GM23248 (cell line): ENCODE measurements at regions not wholly inside any gene's neighbourhood (a gene's known extent, or its start where the extent isn't known, plus 50 kb on each side); places are given as distances from the start of the nearest gene placed in this dataset.

ENCODE experiments used
- DNase-seq: peaks from one replicate; pipeline ENCODE4 v3.0.0-alpha.2; 2015
- H2AFZ ChIP-seq: fragments of 200-600 bp; sonication (generic); 2 replicates; pipeline ENCODE4 v1.6.1; 2016; ENCODE audit warnings: antibody characterized with exemption
- H3F3A ChIP-seq: fragments of 200-600 bp; sonication (generic); 2 replicates; pipeline ENCODE4 v1.6.1; 2016; ENCODE audit warnings: mild to moderate bottlenecking, antibody characterized with exemption, mixed run types; ENCODE audit not compliant: insufficient read depth
- H3K27ac ChIP-seq: fragments of 200-600 bp; sonication (generic); 2 replicates; pipeline ENCODE4 v1.5.1; 2016; ENCODE audit warnings: mild to moderate bottlenecking
- H3K27me3 ChIP-seq: fragments of 200-600 bp; sonication (generic); replicated peaks from 2 replicates; pipeline ENCODE4 v1.6.1; 2016; ENCODE audit warnings: mild to moderate bottlenecking; ENCODE audit not compliant: insufficient read depth
- H3K36me3 ChIP-seq: fragments of 200-600 bp; sonication (generic); 2 replicates; pipeline ENCODE4 v1.6.1; 2016; ENCODE audit warnings: low read depth, mild to moderate bottlenecking
- H3K4me1 ChIP-seq: fragments of 200-600 bp; sonication (generic); 2 replicates; pipeline ENCODE4 v1.6.1; 2016; ENCODE audit warnings: mild to moderate bottlenecking; ENCODE audit not compliant: insufficient read depth
- H3K4me2 ChIP-seq: fragments of 200-600 bp; sonication (generic); one replicate; pipeline ENCODE4 v1.6.1; 2016; ENCODE audit warnings: mild to moderate bottlenecking; ENCODE audit not compliant: unreplicated experiment
- H3K4me3 ChIP-seq: fragments of 200-600 bp; sonication (generic); 2 replicates; pipeline ENCODE4 v1.5.1; 2016; ENCODE audit warnings: mild to moderate bottlenecking
- H3K79me2 ChIP-seq: fragments of 200-600 bp; sonication (generic); 2 replicates; pipeline ENCODE4 v1.6.1; 2016; ENCODE audit warnings: mild to moderate bottlenecking; ENCODE audit not compliant: insufficient read depth
- H3K9ac ChIP-seq: fragments of 200-600 bp; sonication (generic); 2 replicates; pipeline ENCODE4 v1.6.1; 2016; ENCODE audit warnings: mild to moderate bottlenecking
- H3K9me2 ChIP-seq: fragments of 200-600 bp; sonication (generic); 2 replicates; pipeline ENCODE4 v1.6.1; 2016; ENCODE audit warnings: mixed run types, mild to moderate bottlenecking, moderate library complexity; ENCODE audit not compliant: insufficient read depth
- H3K9me3 ChIP-seq: fragments of 200-600 bp; sonication (generic); one replicate; pipeline ENCODE4 v1.6.1; 2017; ENCODE audit warnings: low read depth
- H4K20me1 ChIP-seq: fragments of 200-600 bp; sonication (generic); 2 replicates; pipeline ENCODE4 v1.6.0; 2016; ENCODE audit not compliant: insufficient read depth
- EZH2 ChIP-seq: fragments of 200-600 bp; sonication (generic); IDR thresholded peaks from 2 replicates; pipeline ENCODE4 v1.6.1; 2018; ENCODE audit warnings: antibody characterized with exemption, mild to moderate bottlenecking; ENCODE audit not compliant: insufficient read depth, poor library complexity, severe bottlenecking
- EZH2phosphoT487 ChIP-seq: fragments of 200-600 bp; sonication (generic); IDR thresholded peaks from 2 replicates; pipeline ENCODE4 v1.6.1; 2018; ENCODE audit warnings: antibody characterized with exemption, moderate library complexity, mild to moderate bottlenecking, low read depth; ENCODE audit not compliant: insufficient read depth
- WGBS, 2 experiments: methylation state at CpG; one replicate each; pipeline ENCODE4 v1.1.6; 2015 to 2017; ENCODE audit warnings: low lambda C conversion rate in 2 of 2, low coverage in 1 of 2; ENCODE audit errors: missing lambda C conversion rate in 2 of 2; 5-methylcytosine and 5-hydroxymethylcytosine counted together
- in situ Hi-C: fragments of 300-500 bp; cut with MboI; formaldehyde crosslinking; loops from 2 replicates; pipeline ENCODE4 v1.15.0; 2020

GRCh38 chr18:7360606-7361170 lies 129.8 kb downstream of the LRRC30 start:
- no peak overlapping the region for H3K4me3 ChIP-seq
- no peak overlapping the region for H3K4me2 ChIP-seq
- H3K4me1 ChIP-seq: no peaks in the 10 kb centered on the region
- H3K27me3 ChIP-seq: no peaks in the 10 kb centered on the region
- no peaks in the 10 kb centered on the region for H3K36me3 ChIP-seq
- H3K27ac ChIP-seq: no peak overlapping the region
- in situ Hi-C loops: no loop called here
- TF ChIP-seq EZH2phosphoT487 (no peak), EZH2 (no peak)
- no peak for DNase-seq
- H3K9ac ChIP-seq: no peak overlapping the region
- no peaks in the 10 kb centered on the region for H3K79me2 ChIP-seq
- WGBS, 2 experiments: 77 to 78% methylated on average over 16 to 20 of the region's 23 CpGs
- no peaks in the 10 kb centered on the region for H3K9me2 ChIP-seq
- H4K20me1 ChIP-seq: no peaks in the 10 kb centered on the region
- H3K9me3 ChIP-seq: no peaks in the 10 kb centered on the region
- H2AFZ ChIP-seq: no peak overlapping the region
- H3F3A ChIP-seq: no peaks in the 10 kb centered on the region

GRCh38 chr18:7363338-7363737 lies 132.4 kb downstream of the LRRC30 start:
- DNase-seq: no peak
- no peak overlapping the region for H3K9ac ChIP-seq
- H3K4me1 ChIP-seq: no peaks in the 10 kb centered on the region
- no peak overlapping the region for H2AFZ ChIP-seq
- TF ChIP-seq EZH2phosphoT487 (no peak), EZH2 (no peak)
- in situ Hi-C loops: no loop called here
- H3K36me3 ChIP-seq: no peaks in the 10 kb centered on the region
- WGBS, 2 experiments: 2 to 9% methylated on average over 5 of the region's 5 CpGs
- H3K27me3 ChIP-seq: no peaks in the 10 kb centered on the region
- no peaks in the 10 kb centered on the region for H3F3A ChIP-seq
- H3K79me2 ChIP-seq: no peaks in the 10 kb centered on the region
- H3K27ac ChIP-seq: no peak overlapping the region
- H4K20me1 ChIP-seq: no peaks in the 10 kb centered on the region
- no peaks in the 10 kb centered on the region for H3K9me2 ChIP-seq
- H3K4me2 ChIP-seq: no peak overlapping the region
- H3K4me3 ChIP-seq: no peak overlapping the region
- no peaks in the 10 kb centered on the region for H3K9me3 ChIP-seq

GRCh38 chr18:7366597-7366996 lies 135.7 kb downstream of the LRRC30 start:
- 48 to 56% methylated on average over 7 of the region's 7 CpGs for WGBS, 2 experiments
- in situ Hi-C loops: no loop called here

GRCh38 chr18:7367336-7367735 lies 136.4 kb downstream of the LRRC30 start:
- 51 to 53% methylated on average over 7 of the region's 7 CpGs for WGBS, 2 experiments
- Histone ChIP-seq H3K9me3 (no peaks in the 10 kb centered on the region), H3K4me2 (no peak overlapping the region), H3K9me2 (no peaks in the 10 kb centered on the region), H3K4me3 (no peak overlapping the region), H2AFZ (no peak overlapping the region), H3K27ac (no peak overlapping the region), H3K36me3 (no peaks in the 10 kb centered on the region), H3K4me1 (no peaks in the 10 kb centered on the region), H4K20me1 (no peaks in the 10 kb centered on the region), H3K27me3 (no peaks in the 10 kb centered on the region), H3K9ac (no peak overlapping the region), H3K79me2 (no peaks in the 10 kb centered on the region), H3F3A (no peaks in the 10 kb centered on the region)
- TF ChIP-seq EZH2 (no peak), EZH2phosphoT487 (no peak)
- in situ Hi-C loops: no loop called here
- no peak for DNase-seq

More at GRCh38 chr18:7366597-7366996, 135.7 kb downstream of the LRRC30 start:
- Histone ChIP-seq H3K9me2 (no peaks in the 10 kb centered on the region), H3K4me3 (no peak overlapping the region), H4K20me1 (no peaks in the 10 kb centered on the region), H3K79me2 (no peaks in the 10 kb centered on the region), H3K27me3 (no peaks in the 10 kb centered on the region), H3K27ac (no peak overlapping the region), H3K9ac (no peak overlapping the region), H3K4me2 (no peak overlapping the region), H3K4me1 (no peaks in the 10 kb centered on the region), H3F3A (no peaks in the 10 kb centered on the region), H2AFZ (no peak overlapping the region), H3K9me3 (no peaks in the 10 kb centered on the region), H3K36me3 (no peaks in the 10 kb centered on the region)
- TF ChIP-seq EZH2phosphoT487 (no peak), EZH2 (no peak)
- no peak for DNase-seq

- H3F3A ChIP-seq: no peaks in the 10 kb centered on the region
- no peak overlapping the region for H3K27ac ChIP-seq
- no peak overlapping the region for H2AFZ ChIP-seq
- H3K4me2 ChIP-seq: no peak overlapping the region
- no peaks in the 10 kb centered on the region for H3K9me3 ChIP-seq
- H3K4me1 ChIP-seq: no peaks in the 10 kb centered on the region
- H3K36me3 ChIP-seq: no peaks in the 10 kb centered on the region
- no peaks in the 10 kb centered on the region for H3K79me2 ChIP-seq
- TF ChIP-seq EZH2phosphoT487 (no peak), EZH2 (no peak)
- DNase-seq: no peak
- WGBS, 2 experiments: 83 to 85% methylated on average over 7 of the region's 7 CpGs
- H4K20me1 ChIP-seq: no peaks in the 10 kb centered on the region
- no peak overlapping the region for H3K9ac ChIP-seq
- H3K9me2 ChIP-seq: no peaks in the 10 kb centered on the region
- no peak overlapping the region for H3K4me3 ChIP-seq
- H3K27me3 ChIP-seq: no peaks in the 10 kb centered on the region
- in situ Hi-C loops: no loop called here
Measured at GRCh38 chr18:7369006-7369405, 138.1 kb downstream of the LRRC30 start.
